CD4-positive, alpha-beta T cell (primary cell): ENCODE measurements at regions not wholly inside any gene's neighbourhood (a gene's known extent, or its start where the extent isn't known, plus 50 kb on each side); places are given as distances from the start of the nearest gene placed in this dataset.

Experiments
- ATAC-seq: fragments of 200-7000 bp; cut with Tn5 transposase; one replicate; pipeline ENCODE4 v1.10.0; 2022; ENCODE audit warnings: mild to moderate bottlenecking; ENCODE audit not compliant: poor library complexity
- CTCF ChIA-PET: fragments of 350-600 bp; sonication (Branson Sonifier 250); formaldehyde crosslinking; loops from one replicate; lab custom pipeline; 2021; ENCODE audit warnings: antibody characterized with exemption, inconsistent platforms; lab: Charles Lee
- POLR2A ChIA-PET: fragments of 350-600 bp; sonication (Branson Sonifier 250); formaldehyde crosslinking; loops from one replicate; lab custom pipeline; 2021; ENCODE audit warnings: antibody characterized with exemption, inconsistent platforms; lab: Charles Lee
- DNase-seq, 14 experiments: peaks; one replicate each; pipeline ENCODE4 v3.0.0-alpha.2; 2013 to 2020; ENCODE audit warnings: mixed read lengths in 2 of 14
- H3K27ac ChIP-seq, 2 donors: one replicate each; pipeline versions ENCODE4 v1.5.1 to v1.7.0; 2013; ENCODE audit warnings: low read length in 2 of 2, low read depth in 1 of 2, mild to moderate bottlenecking in 1 of 2
- H3K27me3 ChIP-seq, 2 experiments: 1 replicate in 1 of 2; 2 replicates in 1 of 2; pipeline versions ENCODE4 v1.6.1 to v1.7.0; 2013; ENCODE audit warnings: low read length in 2 of 2, control low read depth in 1 of 2, mild to moderate bottlenecking in 1 of 2, moderate library complexity in 1 of 2; ENCODE audit not compliant: insufficient read depth in 2 of 2, control insufficient read depth in 1 of 2
- H3K36me3 ChIP-seq: one replicate; pipeline ENCODE4 v1.6.1; 2013; ENCODE audit warnings: low read length, control low read depth; ENCODE audit not compliant: insufficient read depth
- H3K4me1 ChIP-seq: one replicate; pipeline ENCODE4 v1.6.1; 2013; ENCODE audit warnings: low read length, control low read depth; ENCODE audit not compliant: insufficient read depth
- H3K4me3 ChIP-seq: one replicate; pipeline ENCODE4 v1.5.1; 2013; ENCODE audit warnings: mild to moderate bottlenecking, low read length, moderate library complexity
- H3K9me3 ChIP-seq, 2 experiments: 1 replicate in 1 of 2; 2 replicates in 1 of 2; pipeline versions ENCODE4 v1.6.1 to v1.7.0; 2013; ENCODE audit warnings: low read length in 2 of 2, mild to moderate bottlenecking in 2 of 2, control low read depth in 1 of 2, moderate library complexity in 1 of 2; ENCODE audit not compliant: control insufficient read depth in 1 of 2, insufficient read depth in 1 of 2
- H3K27ac Mint-ChIP-seq: one replicate; pipeline ENCODE4 v1.8.0; 2020; ENCODE audit warnings: mixed read lengths
- H3K27me3 Mint-ChIP-seq: one replicate; pipeline ENCODE4 v1.8.0; 2021; ENCODE audit warnings: mixed read lengths
- H3K36me3 Mint-ChIP-seq: one replicate; pipeline ENCODE4 v1.8.0; 2021; ENCODE audit warnings: low read depth, mixed read lengths
- H3K4me1 Mint-ChIP-seq: one replicate; pipeline ENCODE4 v1.8.0; 2021; ENCODE audit warnings: low read depth, mixed read lengths
- H3K4me3 Mint-ChIP-seq: one replicate; pipeline ENCODE4 v1.8.0; 2020; ENCODE audit warnings: mild to moderate bottlenecking, mixed read lengths
- H3K9me3 Mint-ChIP-seq: one replicate; pipeline ENCODE4 v1.8.0; 2020; ENCODE audit warnings: mixed read lengths
- CTCF ChIP-seq: fragments of 200-600 bp; IDR thresholded peaks from one replicate; pipeline ENCODE4 v1.8.0; 2022; ENCODE audit warnings: antibody characterized with exemption, mild to moderate bottlenecking
- intact Hi-C, 2 experiments: fragments of 100-400 bp; cut with DNase I in 1 of 2; cut with micrococcal nuclease in 1 of 2; formaldehyde crosslinking; loops; one replicate each; pipeline versions ENCODE4 v1.15.1 to v1.9.0; 2023 to 2025; cut with DNase I, micrococcal nuclease

DNA sequence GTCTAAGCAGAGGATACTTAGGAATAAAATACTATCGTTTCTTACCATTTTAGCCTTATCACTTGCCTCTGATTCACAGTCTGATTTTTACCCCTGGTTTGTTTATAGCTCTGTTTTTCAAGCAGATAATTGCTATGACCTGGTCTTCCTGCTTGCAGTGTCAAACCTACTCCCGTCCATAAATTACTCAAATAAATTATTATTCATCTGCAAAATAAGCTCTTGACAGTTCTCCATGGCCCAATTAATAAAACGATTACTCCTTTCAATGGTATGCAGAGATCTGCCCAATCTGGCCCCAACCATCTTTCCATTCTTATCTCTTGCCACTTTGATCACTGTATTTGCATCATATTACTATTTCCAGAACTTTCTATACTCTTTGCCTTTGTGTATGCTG, 354.0 kb downstream of the CCDC85A start:
- ChIA-PET CTCF (no interaction called here), POLR2A (no interaction called here)
- H3K9me3 ChIP-seq = no peaks in the 10 kb centered on the region
- Mint-ChIP-seq H3K4me1 (no peaks in the 10 kb centered on the region), H3K27me3 (no peaks in the 10 kb centered on the region), H3K36me3 (no peaks in the 10 kb centered on the region), H3K9me3 (peaks cover 11% of the 10 kb centered on the region), H3K4me3 (no peak overlapping the region), H3K27ac (no peak overlapping the region)
- H3K36me3 ChIP-seq = no peaks in the 10 kb centered on the region
- no peak overlapping the region for H3K27ac ChIP-seq
- TF ChIP-seq CTCF = no peak
- intact Hi-C loops = no loop called here
- no peak for DNase-seq
- no peaks in the 10 kb centered on the region for H3K4me1 ChIP-seq
- no peak overlapping the region for H3K4me3 ChIP-seq
- H3K27me3 ChIP-seq = no peaks in the 10 kb centered on the region
- no peak for ATAC-seq

DNA sequence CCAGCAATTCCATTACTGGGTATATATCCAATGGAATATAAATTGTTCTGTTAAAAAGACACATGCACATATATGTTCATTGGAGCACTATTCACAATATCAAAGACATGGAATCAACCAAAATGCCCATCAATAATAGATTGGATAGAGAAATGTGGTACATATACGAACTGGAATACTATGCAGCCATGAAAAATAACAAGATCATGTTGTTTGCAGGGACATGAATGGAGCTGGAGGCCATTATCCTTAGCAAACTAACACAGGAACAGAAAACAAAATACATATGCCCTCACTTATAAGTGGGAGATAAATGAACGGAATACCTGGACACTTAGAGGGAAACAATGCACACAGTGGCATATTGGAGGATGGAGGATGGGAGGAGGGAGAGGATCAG, 355.8 kb downstream of the CCDC85A start:
- intact Hi-C loops = no loop called here
- H3K27me3 ChIP-seq = no peaks in the 10 kb centered on the region
- H3K4me3 ChIP-seq = no peak overlapping the region
- ChIA-PET CTCF (no interaction called here), POLR2A (no interaction called here)
- no peaks in the 10 kb centered on the region for H3K4me1 Mint-ChIP-seq
- H3K9me3 ChIP-seq = no peaks in the 10 kb centered on the region
- H3K27ac ChIP-seq = no peak overlapping the region
- H3K27ac Mint-ChIP-seq = no peak overlapping the region
- no peak for DNase-seq
- no peak overlapping the region for H3K4me3 Mint-ChIP-seq
- no peaks in the 10 kb centered on the region for H3K36me3 Mint-ChIP-seq
- no peaks in the 10 kb centered on the region for H3K4me1 ChIP-seq
- no peaks in the 10 kb centered on the region for H3K27me3 Mint-ChIP-seq
- no peak for ATAC-seq
- peaks cover 11% of the 10 kb centered on the region for H3K9me3 Mint-ChIP-seq
- TF ChIP-seq CTCF = no peak
- no peaks in the 10 kb centered on the region for H3K36me3 ChIP-seq

- H3K9me3 Mint-ChIP-seq = peaks cover 11% of the 10 kb centered on the region
- intact Hi-C loops = no loop called here
- POLR2A ChIA-PET = no interaction called here
- DNase-seq (no peak), ATAC-seq (no peak)
- H3K27me3 ChIP-seq = no peaks in the 10 kb centered on the region
- H3K27ac ChIP-seq = no peak overlapping the region
- H3K36me3 Mint-ChIP-seq = no peaks in the 10 kb centered on the region
- TF ChIP-seq CTCF = no peak
- H3K36me3 ChIP-seq = no peaks in the 10 kb centered on the region
- H3K27ac Mint-ChIP-seq = no peak overlapping the region
- no peaks in the 10 kb centered on the region for H3K4me1 ChIP-seq
- H3K4me1 Mint-ChIP-seq = no peaks in the 10 kb centered on the region
- no peaks in the 10 kb centered on the region for H3K9me3 ChIP-seq
- H3K4me3 Mint-ChIP-seq = no peak overlapping the region
- CTCF ChIA-PET = no interaction called here
- H3K4me3 ChIP-seq = no peak overlapping the region
- no peaks in the 10 kb centered on the region for H3K27me3 Mint-ChIP-seq
These were observed 356.7 kb downstream of the CCDC85A start for GRCh38 chr2:56540467-56540866.
